ENCODE measurements at regions not wholly inside any gene's neighbourhood (a gene's known extent, or its start where the extent isn't known, plus 50 kb on each side); places are given as distances from the start of the nearest gene placed in this dataset.

- H3K27ac ChIP-seq: no peak overlapping the region
- DNase-seq (ENCODE audit: low read depth, low spot score): no peak
These were observed 166.2 kb downstream of the PTPN20 start for GRCh38 chr10:47077386-47077785.

GRCh38 chr10:47077941-47078340 lies 166.7 kb downstream of the PTPN20 start:
- DNase-seq (ENCODE audit: low read depth, low spot score): no peak
- no peak overlapping the region for H3K27ac ChIP-seq

- H3K27ac ChIP-seq: no peak overlapping the region
These were observed 167.4 kb downstream of the PTPN20 start for GRCh38 chr10:47078393-47079203.

GRCh38 chr10:47079204-47079580 lies 168.0 kb downstream of the PTPN20 start:
- H3K27ac ChIP-seq: no peak overlapping the region
- no peak for DNase-seq (ENCODE audit: low read depth, low spot score)

More at GRCh38 chr10:47078393-47079203, 167.4 kb downstream of the PTPN20 start:
- DNase-seq (ENCODE audit: low read depth, low spot score): no peak

GRCh38 chr10:47081264-47081663 lies 170.0 kb downstream of the PTPN20 start:
- no peak for DNase-seq (ENCODE audit: low read depth, low spot score)
- H3K27ac ChIP-seq: no peak overlapping the region

GRCh38 chr10:47082055-47082784 lies 171.0 kb downstream of the PTPN20 start:
- no peak for DNase-seq (ENCODE audit: low read depth, low spot score)
- H3K27ac ChIP-seq: no peak overlapping the region

- DNase-seq (ENCODE audit: low read depth, low spot score): no peak
- no peak overlapping the region for H3K27ac ChIP-seq
These were observed 176.4 kb downstream of the PTPN20 start for GRCh38 chr10:47087667-47088066.

GRCh38 chr10:47088656-47089354 lies 177.6 kb downstream of the PTPN20 start:
- DNase-seq (ENCODE audit: low read depth, low spot score): no peak

GRCh38 chr10:47090042-47090441 lies 178.8 kb downstream of the PTPN20 start:
- H3K27ac ChIP-seq: no peak overlapping the region
- no peak for DNase-seq (ENCODE audit: low read depth, low spot score)

More at GRCh38 chr10:47088656-47089354, 177.6 kb downstream of the PTPN20 start:
- no peak overlapping the region for H3K27ac ChIP-seq

GRCh38 chr10:47090903-47091302 lies 179.7 kb downstream of the PTPN20 start:
- DNase-seq (ENCODE audit: low read depth, low spot score): no peak

GRCh38 chr10:47091421-47091820 lies 180.2 kb downstream of the PTPN20 start:
- DNase-seq (ENCODE audit: low read depth, low spot score): no peak
- H3K27ac ChIP-seq: no peak overlapping the region

More at GRCh38 chr10:47090903-47091302, 179.7 kb downstream of the PTPN20 start:
- no peak overlapping the region for H3K27ac ChIP-seq

- no peak for DNase-seq (ENCODE audit: low read depth, low spot score)
- no peak overlapping the region for H3K27ac ChIP-seq
These were observed 181.1 kb downstream of the PTPN20 start for GRCh38 chr10:47092376-47092775.

GRCh38 chr10:47092831-47093230 lies 181.6 kb downstream of the PTPN20 start:
- H3K27ac ChIP-seq: no peak overlapping the region
- no peak for DNase-seq (ENCODE audit: low read depth, low spot score)

GRCh38 chr10:47094126-47094525 lies 182.9 kb downstream of the PTPN20 start:
- DNase-seq (ENCODE audit: low read depth, low spot score): no peak
- no peak overlapping the region for H3K27ac ChIP-seq

- no peak overlapping the region for H3K27ac ChIP-seq
- no peak for DNase-seq (ENCODE audit: low read depth, low spot score)
These were observed 183.4 kb downstream of the PTPN20 start for GRCh38 chr10:47094636-47095035.

GRCh38 chr10:47095211-47095610 lies 184.0 kb downstream of the PTPN20 start:
- DNase-seq (ENCODE audit: low read depth, low spot score): no peak

GRCh38 chr10:47095848-47096612 lies 184.8 kb downstream of the PTPN20 start:
- DNase-seq (ENCODE audit: low read depth, low spot score): no peak
- H3K27ac ChIP-seq: no peak overlapping the region

More at GRCh38 chr10:47095211-47095610, 184.0 kb downstream of the PTPN20 start:
- H3K27ac ChIP-seq: no peak overlapping the region

- no peak overlapping the region for H3K27ac ChIP-seq
- no peak for DNase-seq (ENCODE audit: low read depth, low spot score)
These were observed 187.0 kb downstream of the PTPN20 start for GRCh38 chr10:47098238-47098637.

GRCh38 chr10:47098964-47099363 lies 187.7 kb downstream of the PTPN20 start:
- no peak overlapping the region for H3K27ac ChIP-seq
- DNase-seq (ENCODE audit: low read depth, low spot score): no peak

GRCh38 chr10:47099474-47099873 lies 188.2 kb downstream of the PTPN20 start:
- H3K27ac ChIP-seq: no peak overlapping the region
- no peak for DNase-seq (ENCODE audit: low read depth, low spot score)

All from epithelial cell of prostate (primary cell).